ENCODE measurements at regions not wholly inside any gene's neighbourhood (a gene's known extent, or its start where the extent isn't known, plus 50 kb on each side); places are given as distances from the start of the nearest gene placed in this dataset.

DNA sequence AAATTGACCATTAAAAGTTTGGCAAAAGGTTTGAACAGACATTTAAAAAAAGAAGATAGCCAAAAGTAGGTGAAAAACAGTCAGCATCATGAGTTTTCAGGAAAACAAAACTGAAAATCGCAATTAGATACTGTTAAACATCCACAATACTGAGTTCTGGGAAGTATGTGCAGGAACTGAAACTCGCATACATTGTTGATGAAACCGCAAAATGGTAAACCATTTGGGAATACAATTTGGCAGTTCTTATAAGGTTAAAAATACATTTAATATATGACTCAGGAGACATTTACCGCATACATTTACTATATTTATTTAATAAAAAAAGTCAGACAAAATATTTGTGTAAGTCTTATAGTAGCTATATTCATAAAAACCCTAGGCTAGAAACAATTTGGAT lies 393.2 kb downstream of the COL11A1 start:
- TF ChIP-seq, protein P1, sequence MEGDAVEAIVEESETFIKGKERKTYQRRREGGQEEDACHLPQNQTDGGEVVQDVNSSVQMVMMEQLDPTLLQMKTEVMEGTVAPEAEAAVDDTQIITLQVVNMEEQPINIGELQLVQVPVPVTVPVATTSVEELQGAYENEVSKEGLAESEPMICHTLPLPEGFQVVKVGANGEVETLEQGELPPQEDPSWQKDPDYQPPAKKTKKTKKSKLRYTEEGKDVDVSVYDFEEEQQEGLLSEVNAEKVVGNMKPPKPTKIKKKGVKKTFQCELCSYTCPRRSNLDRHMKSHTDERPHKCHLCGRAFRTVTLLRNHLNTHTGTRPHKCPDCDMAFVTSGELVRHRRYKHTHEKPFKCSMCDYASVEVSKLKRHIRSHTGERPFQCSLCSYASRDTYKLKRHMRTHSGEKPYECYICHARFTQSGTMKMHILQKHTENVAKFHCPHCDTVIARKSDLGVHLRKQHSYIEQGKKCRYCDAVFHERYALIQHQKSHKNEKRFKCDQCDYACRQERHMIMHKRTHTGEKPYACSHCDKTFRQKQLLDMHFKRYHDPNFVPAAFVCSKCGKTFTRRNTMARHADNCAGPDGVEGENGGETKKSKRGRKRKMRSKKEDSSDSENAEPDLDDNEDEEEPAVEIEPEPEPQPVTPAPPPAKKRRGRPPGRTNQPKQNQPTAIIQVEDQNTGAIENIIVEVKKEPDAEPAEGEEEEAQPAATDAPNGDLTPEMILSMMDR (IDR thresholded peaks at IDR 0.05; ENCODE audit: poor library complexity), result no peak
- TF ChIP-seq EZH2phosphoT487 (IDR thresholded peaks at IDR 0.05; ENCODE audit: low read depth, severe bottlenecking, unreplicated experiment) (no peak), EZH2 (IDR thresholded peaks at IDR 0.05; ENCODE audit: borderline replicate concordance) (no peak)
